Right atrium auricular region (tissue), 2 donors: ENCODE measurements at regions not wholly inside any gene's neighbourhood (a gene's known extent, or its start where the extent isn't known, plus 50 kb on each side); places are given as distances from the start of the nearest gene placed in this dataset.

ENCODE experiments used
- DNase-seq: peaks from one replicate; pipeline ENCODE4 v3.0.0-alpha.2; 2019; ENCODE audit warnings: low spot score
- H3K27ac ChIP-seq, 2 donors: fragments of 200-600 bp; sonication (generic); 1 replicate in 1 of 2; 2 replicates in 1 of 2; pipeline ENCODE4 v1.5.1; 2016 to 2019
- H3K27me3 ChIP-seq, 2 donors: fragments of 200-600 bp; sonication (generic); one replicate each; pipeline versions ENCODE4 v1.5.1 to v1.6.0; 2017 to 2019
- H3K36me3 ChIP-seq: fragments of 200-600 bp; sonication (generic); one replicate; pipeline ENCODE4 v1.5.1; 2016
- H3K4me1 ChIP-seq, 2 donors: fragments of 200-600 bp; sonication (generic); one replicate each; pipeline versions ENCODE4 v1.5.1 to v1.6.0; 2017 to 2019
- H3K4me3 ChIP-seq, 2 donors: fragments of 200-600 bp; sonication (generic); 1 replicate in 1 of 2; 2 replicates in 1 of 2; pipeline ENCODE4 v1.5.1; 2017 to 2019; ENCODE audit warnings: mild to moderate bottlenecking in 1 of 2, moderate library complexity in 1 of 2
- H3K9me3 ChIP-seq, 2 donors: fragments of 200-600 bp; sonication (generic); one replicate each; pipeline ENCODE4 v1.5.1; 2019
- CTCF ChIP-seq, 2 donors: fragments of 200-600 bp; sonication (generic); IDR thresholded peaks; one replicate each; pipeline ENCODE4 v1.5.1; 2019; ENCODE audit warnings: antibody characterized with exemption in 2 of 2

- H3K4me3 ChIP-seq: no peak overlapping the region
- no peaks in the 10 kb centered on the region for H3K4me1 ChIP-seq
- H3K27me3 ChIP-seq: no peaks in the 10 kb centered on the region
- no peak for DNase-seq
- no peak overlapping the region for H3K27ac ChIP-seq
- H3K9me3 ChIP-seq: peaks cover 0 to 8% of the 10 kb centered on the region in 2 donors
- TF ChIP-seq CTCF (IDR thresholded peaks at IDR 0.05): no peak
- no peaks in the 10 kb centered on the region for H3K36me3 ChIP-seq
Measured at GRCh38 chr11:80487952-80488351, 1047.1 kb upstream of the TENM4 start.

DNA sequence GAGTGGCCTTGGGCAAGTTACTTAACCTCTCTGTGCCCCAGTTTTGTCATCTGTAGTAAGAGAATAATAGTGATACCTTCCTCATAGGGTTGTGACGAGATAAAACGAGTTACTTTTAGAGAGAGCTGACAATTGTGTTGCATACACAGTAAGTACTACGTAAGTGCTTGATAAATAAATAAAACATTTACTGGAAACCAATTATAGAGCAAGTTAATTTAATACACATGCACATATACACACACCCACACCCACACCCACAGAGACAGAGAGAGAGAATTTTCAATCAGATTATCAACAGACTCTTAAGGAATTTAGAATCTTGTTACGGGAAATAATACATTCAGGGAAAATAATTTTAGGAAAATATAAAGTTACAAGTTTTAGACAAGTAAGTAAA, 1045.8 kb upstream of the TENM4 start:
- Histone ChIP-seq H3K36me3 (no peaks in the 10 kb centered on the region), H3K27ac (no peak overlapping the region)
- DNase-seq: no peak

DNA sequence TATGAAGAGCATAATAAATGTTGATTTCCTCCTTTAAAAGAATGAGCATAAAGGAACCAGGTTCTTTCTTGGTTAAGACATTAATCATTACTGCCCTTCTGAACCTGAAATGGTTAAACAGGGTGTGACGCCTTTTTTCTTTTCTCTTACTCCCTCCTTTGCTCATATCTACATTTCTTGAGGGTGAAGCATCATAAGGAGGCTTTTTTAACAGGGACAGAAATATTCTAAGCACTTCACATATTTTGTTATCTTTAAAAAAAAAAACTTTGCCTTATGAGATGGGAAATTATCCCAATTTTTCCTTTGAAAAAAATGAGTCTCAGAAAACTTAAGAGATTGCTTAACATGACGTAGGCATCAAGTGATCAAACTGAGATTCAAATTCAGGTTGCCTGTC, 1036.3 kb upstream of the TENM4 start:
- no peaks in the 10 kb centered on the region for H3K27me3 ChIP-seq
- H3K4me3 ChIP-seq: no peak overlapping the region
- H3K27ac ChIP-seq: no peak overlapping the region
- no peaks in the 10 kb centered on the region for H3K36me3 ChIP-seq
- no peak for DNase-seq
- no peaks in the 10 kb centered on the region for H3K4me1 ChIP-seq
- TF ChIP-seq CTCF (IDR thresholded peaks at IDR 0.05): no peak
- no peaks in the 10 kb centered on the region for H3K9me3 ChIP-seq

More for the DNA sequence above, 1045.8 kb upstream of the TENM4 start:
- H3K27me3 ChIP-seq: no peaks in the 10 kb centered on the region
- no peak overlapping the region for H3K4me3 ChIP-seq
- TF ChIP-seq CTCF (IDR thresholded peaks at IDR 0.05): no peak
- no peaks in the 10 kb centered on the region for H3K4me1 ChIP-seq
- no peaks in the 10 kb centered on the region for H3K9me3 ChIP-seq

- Histone ChIP-seq H3K27me3 (no peaks in the 10 kb centered on the region), H3K4me1 (no peaks in the 10 kb centered on the region), H3K27ac (no peak overlapping the region), H3K9me3 (no peaks in the 10 kb centered on the region), H3K4me3 (no peak overlapping the region), H3K36me3 (no peaks in the 10 kb centered on the region)
- no peak for TF ChIP-seq CTCF (IDR thresholded peaks at IDR 0.05)
- DNase-seq: no peak
Measured at GRCh38 chr11:80473562-80473961, 1032.7 kb upstream of the TENM4 start.

- Histone ChIP-seq H3K36me3 (no peaks in the 10 kb centered on the region), H3K27ac (no peak overlapping the region), H3K9me3 (no peaks in the 10 kb centered on the region), H3K27me3 (no peaks in the 10 kb centered on the region), H3K4me1 (no peaks in the 10 kb centered on the region), H3K4me3 (no peak overlapping the region)
- no peak for TF ChIP-seq CTCF (IDR thresholded peaks at IDR 0.05)
- DNase-seq: no peak
Measured at GRCh38 chr11:80469871-80470270, 1029.0 kb upstream of the TENM4 start.

DNA sequence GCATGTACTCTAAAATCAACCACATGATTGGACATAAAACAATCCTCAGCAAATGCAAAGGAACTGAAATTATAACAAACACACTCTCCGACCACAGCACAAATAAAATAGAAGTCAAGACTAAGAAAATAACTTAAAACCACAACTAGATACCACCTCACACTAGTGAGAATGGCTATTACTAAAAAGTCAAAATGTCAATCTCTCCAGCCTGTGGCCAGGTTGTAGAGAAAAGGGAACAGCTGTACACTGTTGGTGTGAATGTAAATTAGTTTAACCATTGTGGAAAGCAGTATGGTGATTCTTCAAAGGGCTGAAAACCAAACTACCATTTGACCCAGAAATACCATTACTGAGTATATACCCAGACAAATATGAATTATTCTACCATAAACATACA, 1025.7 kb upstream of the TENM4 start:
- H3K36me3 ChIP-seq: no peaks in the 10 kb centered on the region
- H3K9me3 ChIP-seq: no peaks in the 10 kb centered on the region
- H3K4me3 ChIP-seq: no peak overlapping the region
- H3K27me3 ChIP-seq: no peaks in the 10 kb centered on the region
- DNase-seq: no peak
- no peak for TF ChIP-seq CTCF (IDR thresholded peaks at IDR 0.05)
- no peak overlapping the region for H3K27ac ChIP-seq
- H3K4me1 ChIP-seq: no peaks in the 10 kb centered on the region
